HEK293 (cell line): ENCODE measurements at regions not wholly inside any gene's neighbourhood (a gene's known extent, or its start where the extent isn't known, plus 50 kb on each side); places are given as distances from the start of the nearest gene placed in this dataset.

Source experiments
- CTCF ChIA-PET: fragments of 350-600 bp; formaldehyde crosslinking; extraction: SDS; loops from one replicate; lab custom pipeline; 2021; ENCODE audit warnings: antibody characterized with exemption; lab: Yijun Ruan, JAX
- POLR2A ChIA-PET: fragments of 300-600 bp; formaldehyde crosslinking; extraction: SDS; loops from one replicate; lab custom pipeline; 2020; ENCODE audit warnings: antibody characterized with exemption, inconsistent platforms; lab: Yijun Ruan, JAX
- H3K27ac ChIP-seq: fragments of 200-500 bp; sonication (Bioruptor generic); 2 replicates; pipeline ENCODE4 v1.5.1; 2014; ENCODE audit warnings: low read depth, low read length, control low read depth, inconsistent platforms; ENCODE audit errors: extremely low read depth
- H3K36me3 ChIP-seq, 2 experiments: fragments of 200-500 bp in 1 of 2; sonication (Bioruptor generic) in 1 of 2; 1 replicate in 1 of 2; 2 replicates in 1 of 2; pipeline ENCODE4 v1.5.1; 2014 to 2017; ENCODE audit warnings: inconsistent platforms in 2 of 2, low read length in 2 of 2; ENCODE audit not compliant: control insufficient read depth in 2 of 2, insufficient read depth in 1 of 2
- H3K4me1 ChIP-seq: fragments of 200-500 bp; sonication (Bioruptor generic); 2 replicates; pipeline ENCODE4 v1.5.1; 2014; ENCODE audit warnings: mild to moderate bottlenecking, low read length, inconsistent platforms; ENCODE audit not compliant: control insufficient read depth, insufficient read depth
- H3K4me3 ChIP-seq: 2 replicates; pipeline ENCODE4 v1.5.1; 2011; ENCODE audit warnings: low read depth, mild to moderate bottlenecking, control low read depth, low read length, moderate library complexity
- H3K9me3 ChIP-seq: fragments of 200-500 bp; sonication (Bioruptor generic); 2 replicates; pipeline ENCODE4 v1.5.1; 2014; ENCODE audit warnings: low read depth, low read length, inconsistent platforms; ENCODE audit not compliant: control insufficient read depth, insufficient read depth
- KLF16 ChIP-seq: fragments of 450-650 bp; formaldehyde crosslinking; IDR thresholded peaks from 2 replicates; pipeline ENCODE4 v1.5.1; 2017; ENCODE audit warnings: missing biosample characterization, missing genetic modification characterization
- KLF9 ChIP-seq: fragments of 450-650 bp; formaldehyde crosslinking; IDR thresholded peaks from 2 replicates; pipeline ENCODE4 v1.5.1; 2016; ENCODE audit warnings: missing biosample characterization, missing genetic modification characterization, low read depth
- PRDM1 ChIP-seq: fragments of 450-650 bp; formaldehyde crosslinking; IDR thresholded peaks from 2 replicates; pipeline ENCODE4; 2016; ENCODE audit warnings: missing biosample characterization, missing genetic modification characterization
- PRDM2 ChIP-seq: fragments of 450-650 bp; formaldehyde crosslinking; IDR thresholded peaks from 2 replicates; pipeline ENCODE4 v1.5.1; 2016; ENCODE audit warnings: missing biosample characterization, missing genetic modification characterization, borderline replicate concordance
- REPIN1 ChIP-seq: fragments of 450-650 bp; formaldehyde crosslinking; IDR thresholded peaks from 2 replicates; pipeline ENCODE4 v1.5.1; 2017; ENCODE audit warnings: missing biosample characterization, missing genetic modification characterization, low read depth
- ZBTB6 ChIP-seq: fragments of 450-650 bp; formaldehyde crosslinking; IDR thresholded peaks from 2 replicates; pipeline ENCODE4 v1.5.1; 2017; ENCODE audit warnings: missing biosample characterization, missing genetic modification characterization
- ZNF146 ChIP-seq: fragments of 450-650 bp; formaldehyde crosslinking; IDR thresholded peaks from 2 replicates; pipeline ENCODE4 v1.5.1; 2016; ENCODE audit warnings: missing biosample characterization, missing genetic modification characterization
- ZNF214 ChIP-seq: fragments of 450-650 bp; formaldehyde crosslinking; IDR thresholded peaks from 2 replicates; pipeline ENCODE4 v1.5.1; 2017; ENCODE audit warnings: missing biosample characterization, mild to moderate bottlenecking, missing genetic modification characterization, borderline replicate concordance
- ZNF266 ChIP-seq: fragments of 450-650 bp; formaldehyde crosslinking; IDR thresholded peaks from 2 replicates; pipeline ENCODE4 v1.5.1; 2016; ENCODE audit warnings: missing biosample characterization, missing genetic modification characterization, low read depth
- ZNF302 ChIP-seq: fragments of 450-650 bp; formaldehyde crosslinking; IDR thresholded peaks from 2 replicates; pipeline ENCODE4 v1.5.1; 2016; ENCODE audit warnings: missing biosample characterization, missing genetic modification characterization, low read depth
- ZNF366 ChIP-seq: fragments of 450-650 bp; formaldehyde crosslinking; conservative IDR thresholded peaks from 2 replicates; pipeline ENCODE4 v1.5.1; 2016; ENCODE audit warnings: missing biosample characterization, missing genetic modification characterization
- ZNF560 ChIP-seq: fragments of 450-650 bp; formaldehyde crosslinking; IDR thresholded peaks from 2 replicates; pipeline ENCODE4 v1.5.1; 2017; ENCODE audit warnings: missing biosample characterization, missing genetic modification characterization, borderline replicate concordance
- ZNF561 ChIP-seq: fragments of 450-650 bp; IDR thresholded peaks from 2 replicates; pipeline ENCODE4 v1.5.1; 2018; ENCODE audit warnings: missing biosample characterization, missing genetic modification characterization, borderline replicate concordance
- ZXDB ChIP-seq: fragments of 450-650 bp; formaldehyde crosslinking; IDR thresholded peaks from 2 replicates; pipeline ENCODE4 v1.5.1; 2016; ENCODE audit warnings: missing biosample characterization, missing genetic modification characterization
- TF ChIP-seq, protein P1 (sequence below): fragments of 450-650 bp; formaldehyde crosslinking; IDR thresholded peaks from 2 replicates; pipeline ENCODE4 v1.5.0; 2017; ENCODE audit warnings: missing biosample characterization, missing genetic modification characterization, borderline replicate concordance
- TF ChIP-seq, protein P2 (sequence below): fragments of 450-650 bp; formaldehyde crosslinking; IDR thresholded peaks from 2 replicates; pipeline ENCODE4 v1.5.1; 2016; ENCODE audit warnings: missing biosample characterization, missing genetic modification characterization
- TF ChIP-seq, protein P3 (sequence below): fragments of 450-650 bp; formaldehyde crosslinking; IDR thresholded peaks from 2 replicates; pipeline ENCODE4 v1.5.1; 2016; ENCODE audit warnings: missing biosample characterization, missing genetic modification characterization
- TF ChIP-seq, protein P4 (sequence below): fragments of 450-650 bp; formaldehyde crosslinking; IDR thresholded peaks from 2 replicates; pipeline ENCODE4 v1.5.1; 2016; ENCODE audit warnings: missing biosample characterization, missing genetic modification characterization

- no peak overlapping the region for H3K4me3 ChIP-seq
- H3K4me1 ChIP-seq = 0 out of 2 replicates have a peak, but pooled peaks cover 3% of the 10 kb centered on the region
- no peaks in the 10 kb centered on the region for H3K9me3 ChIP-seq
- TF ChIP-seq ZNF146 (tag by site-specific recombination) (no peak), ZNF214 (tag by site-specific recombination) (no peak), ZNF266 (tag by site-specific recombination) (no peak), ZBTB6 (tag by site-specific recombination) (no peak), ZNF366 (no peak), ZNF302 (no peak), PRDM1 (no peak), ZXDB (tag by site-specific recombination) (no peak), KLF16 (tag by site-specific recombination) (no peak), REPIN1 (no peak)
- TF ChIP-seq, protein P1, sequence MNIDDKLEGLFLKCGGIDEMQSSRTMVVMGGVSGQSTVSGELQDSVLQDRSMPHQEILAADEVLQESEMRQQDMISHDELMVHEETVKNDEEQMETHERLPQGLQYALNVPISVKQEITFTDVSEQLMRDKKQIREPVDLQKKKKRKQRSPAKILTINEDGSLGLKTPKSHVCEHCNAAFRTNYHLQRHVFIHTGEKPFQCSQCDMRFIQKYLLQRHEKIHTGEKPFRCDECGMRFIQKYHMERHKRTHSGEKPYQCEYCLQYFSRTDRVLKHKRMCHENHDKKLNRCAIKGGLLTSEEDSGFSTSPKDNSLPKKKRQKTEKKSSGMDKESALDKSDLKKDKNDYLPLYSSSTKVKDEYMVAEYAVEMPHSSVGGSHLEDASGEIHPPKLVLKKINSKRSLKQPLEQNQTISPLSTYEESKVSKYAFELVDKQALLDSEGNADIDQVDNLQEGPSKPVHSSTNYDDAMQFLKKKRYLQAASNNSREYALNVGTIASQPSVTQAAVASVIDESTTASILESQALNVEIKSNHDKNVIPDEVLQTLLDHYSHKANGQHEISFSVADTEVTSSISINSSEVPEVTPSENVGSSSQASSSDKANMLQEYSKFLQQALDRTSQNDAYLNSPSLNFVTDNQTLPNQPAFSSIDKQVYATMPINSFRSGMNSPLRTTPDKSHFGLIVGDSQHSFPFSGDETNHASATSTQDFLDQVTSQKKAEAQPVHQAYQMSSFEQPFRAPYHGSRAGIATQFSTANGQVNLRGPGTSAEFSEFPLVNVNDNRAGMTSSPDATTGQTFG (tag by site-specific recombination) = no peak
- TF ChIP-seq, protein P2, sequence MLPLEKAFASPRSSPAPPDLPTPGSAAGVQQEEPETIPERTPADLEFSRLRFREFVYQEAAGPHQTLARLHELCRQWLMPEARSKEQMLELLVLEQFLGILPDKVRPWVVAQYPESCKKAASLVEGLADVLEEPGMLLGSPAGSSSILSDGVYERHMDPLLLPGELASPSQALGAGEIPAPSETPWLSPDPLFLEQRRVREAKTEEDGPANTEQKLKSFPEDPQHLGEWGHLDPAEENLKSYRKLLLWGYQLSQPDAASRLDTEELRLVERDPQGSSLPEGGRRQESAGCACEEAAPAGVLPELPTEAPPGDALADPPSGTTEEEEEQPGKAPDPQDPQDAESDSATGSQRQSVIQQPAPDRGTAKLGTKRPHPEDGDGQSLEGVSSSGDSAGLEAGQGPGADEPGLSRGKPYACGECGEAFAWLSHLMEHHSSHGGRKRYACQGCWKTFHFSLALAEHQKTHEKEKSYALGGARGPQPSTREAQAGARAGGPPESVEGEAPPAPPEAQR (tag by site-specific recombination) = no peak
- TF ChIP-seq, protein P3, sequence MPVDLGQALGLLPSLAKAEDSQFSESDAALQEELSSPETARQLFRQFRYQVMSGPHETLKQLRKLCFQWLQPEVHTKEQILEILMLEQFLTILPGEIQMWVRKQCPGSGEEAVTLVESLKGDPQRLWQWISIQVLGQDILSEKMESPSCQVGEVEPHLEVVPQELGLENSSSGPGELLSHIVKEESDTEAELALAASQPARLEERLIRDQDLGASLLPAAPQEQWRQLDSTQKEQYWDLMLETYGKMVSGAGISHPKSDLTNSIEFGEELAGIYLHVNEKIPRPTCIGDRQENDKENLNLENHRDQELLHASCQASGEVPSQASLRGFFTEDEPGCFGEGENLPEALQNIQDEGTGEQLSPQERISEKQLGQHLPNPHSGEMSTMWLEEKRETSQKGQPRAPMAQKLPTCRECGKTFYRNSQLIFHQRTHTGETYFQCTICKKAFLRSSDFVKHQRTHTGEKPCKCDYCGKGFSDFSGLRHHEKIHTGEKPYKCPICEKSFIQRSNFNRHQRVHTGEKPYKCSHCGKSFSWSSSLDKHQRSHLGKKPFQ = no peak
- H3K36me3 ChIP-seq = no peaks in the 10 kb centered on the region
- CTCF ChIA-PET = no interaction called here
- no peak overlapping the region for H3K27ac ChIP-seq
- POLR2A ChIA-PET = no interaction called here
Observed at GRCh38 chr5:33281431-33281843, 159.3 kb upstream of the TARS1 start.

- POLR2A ChIA-PET = no interaction called here
- CTCF ChIA-PET = interaction anchor here (1.0 kb wide), 1 partner anchor 18 kb away, joined by 4 read pairs; no protein-coding TSS in a partner anchor
- no peak overlapping the region for H3K27ac ChIP-seq
- TF ChIP-seq PRDM2 = no peak
- no peak for TF ChIP-seq ZNF560 (tag by site-specific recombination)
- TF ChIP-seq KLF9 (tag by site-specific recombination) = no peak
- TF ChIP-seq, protein P4, sequence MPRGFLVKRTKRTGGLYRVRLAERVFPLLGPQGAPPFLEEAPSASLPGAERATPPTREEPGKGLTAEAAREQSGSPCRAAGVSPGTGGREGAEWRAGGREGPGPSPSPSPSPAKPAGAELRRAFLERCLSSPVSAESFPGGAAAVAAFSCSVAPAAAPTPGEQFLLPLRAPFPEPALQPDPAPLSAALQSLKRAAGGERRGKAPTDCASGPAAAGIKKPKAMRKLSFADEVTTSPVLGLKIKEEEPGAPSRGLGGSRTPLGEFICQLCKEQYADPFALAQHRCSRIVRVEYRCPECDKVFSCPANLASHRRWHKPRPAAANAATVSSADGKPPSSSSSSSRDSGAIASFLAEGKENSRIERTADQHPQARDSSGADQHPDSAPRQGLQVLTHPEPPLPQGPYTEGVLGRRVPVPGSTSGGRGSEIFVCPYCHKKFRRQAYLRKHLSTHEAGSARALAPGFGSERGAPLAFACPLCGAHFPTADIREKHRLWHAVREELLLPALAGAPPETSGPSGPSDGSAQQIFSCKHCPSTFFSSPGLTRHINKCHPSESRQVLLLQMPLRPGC (tag by site-specific recombination) = no peak
- TF ChIP-seq ZNF561 (tag by site-specific recombination) = no peak
Observed at GRCh38 chr5:33282157-33282556, 158.6 kb upstream of the TARS1 start.

More at GRCh38 chr5:33282157-33282556, 158.6 kb upstream of the TARS1 start:
- Histone ChIP-seq H3K9me3 (no peaks in the 10 kb centered on the region), H3K4me1 (0 out of 2 replicates have a peak, but pooled peaks cover 3% of the 10 kb centered on the region), H3K4me3 (no peak overlapping the region), H3K36me3 (no peaks in the 10 kb centered on the region)
